ENCODE measurements at regions not wholly inside any gene's neighbourhood (a gene's known extent, or its start where the extent isn't known, plus 50 kb on each side); places are given as distances from the start of the nearest gene placed in this dataset.

GRCh38 chr1:75023005-75023404 lies 111.2 kb upstream of the LHX8 start:
- no peak overlapping the region for H2AFZ ChIP-seq (ENCODE audit: low read length)
- no peaks in the 10 kb centered on the region for H3F3A ChIP-seq (ENCODE audit: insufficient read depth, low read length)
- no peaks in the 10 kb centered on the region for H3K27me3 ChIP-seq (ENCODE audit: insufficient read depth, low read length)
- no peak overlapping the region for H3K9ac ChIP-seq (ENCODE audit: low read length)
- no peaks in the 10 kb centered on the region; the same call in 1 of the 2 replicates for H3K9me2 ChIP-seq (ENCODE audit: low read depth, low read length)
- no peak overlapping the region for H3K4me3 ChIP-seq (ENCODE audit: low read depth, low read length, poor library complexity, severe bottlenecking)
- H3K4me1 ChIP-seq (ENCODE audit: insufficient read depth, low read length, severe bottlenecking) = no peaks in the 10 kb centered on the region
- TF ChIP-seq EZH2 (IDR thresholded peaks at IDR 0.05; ENCODE audit: borderline replicate concordance, low read length) = no peak
- TF ChIP-seq, protein P1, sequence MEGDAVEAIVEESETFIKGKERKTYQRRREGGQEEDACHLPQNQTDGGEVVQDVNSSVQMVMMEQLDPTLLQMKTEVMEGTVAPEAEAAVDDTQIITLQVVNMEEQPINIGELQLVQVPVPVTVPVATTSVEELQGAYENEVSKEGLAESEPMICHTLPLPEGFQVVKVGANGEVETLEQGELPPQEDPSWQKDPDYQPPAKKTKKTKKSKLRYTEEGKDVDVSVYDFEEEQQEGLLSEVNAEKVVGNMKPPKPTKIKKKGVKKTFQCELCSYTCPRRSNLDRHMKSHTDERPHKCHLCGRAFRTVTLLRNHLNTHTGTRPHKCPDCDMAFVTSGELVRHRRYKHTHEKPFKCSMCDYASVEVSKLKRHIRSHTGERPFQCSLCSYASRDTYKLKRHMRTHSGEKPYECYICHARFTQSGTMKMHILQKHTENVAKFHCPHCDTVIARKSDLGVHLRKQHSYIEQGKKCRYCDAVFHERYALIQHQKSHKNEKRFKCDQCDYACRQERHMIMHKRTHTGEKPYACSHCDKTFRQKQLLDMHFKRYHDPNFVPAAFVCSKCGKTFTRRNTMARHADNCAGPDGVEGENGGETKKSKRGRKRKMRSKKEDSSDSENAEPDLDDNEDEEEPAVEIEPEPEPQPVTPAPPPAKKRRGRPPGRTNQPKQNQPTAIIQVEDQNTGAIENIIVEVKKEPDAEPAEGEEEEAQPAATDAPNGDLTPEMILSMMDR (IDR thresholded peaks at IDR 0.05; ENCODE audit: low read length) = no peak
- H3K79me2 ChIP-seq (ENCODE audit: insufficient read depth, low read length) = no peaks in the 10 kb centered on the region
- H4K20me1 ChIP-seq (ENCODE audit: insufficient read depth, low read length) = no peaks in the 10 kb centered on the region
- no peak overlapping the region for H3K4me2 ChIP-seq (ENCODE audit: low read length)
- no peaks in the 10 kb centered on the region for H3K9me3 ChIP-seq (ENCODE audit: low read length)
- H3K27ac ChIP-seq (ENCODE audit: low read depth, low read length, poor library complexity, severe bottlenecking) = no peak overlapping the region
- no peaks in the 10 kb centered on the region for H3K36me3 ChIP-seq (ENCODE audit: insufficient read depth, low read length)

DNA sequence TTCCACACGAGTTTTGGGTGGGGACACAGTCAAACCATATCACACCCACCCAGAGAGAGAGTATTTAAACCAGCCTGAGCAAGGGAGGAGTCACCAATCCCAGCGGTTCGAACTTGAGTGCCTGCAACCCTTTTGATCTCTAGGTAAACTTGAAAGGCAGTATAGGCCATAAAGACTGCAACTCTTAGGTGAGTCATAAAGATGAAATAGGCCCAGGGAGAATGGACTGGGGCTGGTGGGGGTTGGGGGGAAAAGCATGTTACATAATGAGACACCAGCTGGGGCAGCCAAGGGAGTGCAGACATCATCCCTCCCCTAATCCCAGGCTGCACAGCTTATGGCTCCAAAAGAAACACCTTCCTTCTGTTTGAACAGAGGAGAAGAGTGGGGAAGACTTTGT lies 99.8 kb upstream of the LHX8 start:
- Histone ChIP-seq H3K27me3 (ENCODE audit: insufficient read depth, low read length) (no peaks in the 10 kb centered on the region), H3K27ac (ENCODE audit: low read depth, low read length, poor library complexity, severe bottlenecking) (no peak overlapping the region), H2AFZ (ENCODE audit: low read length) (no peak overlapping the region), H3K79me2 (ENCODE audit: insufficient read depth, low read length) (no peaks in the 10 kb centered on the region), H4K20me1 (ENCODE audit: insufficient read depth, low read length) (no peaks in the 10 kb centered on the region), H3F3A (ENCODE audit: insufficient read depth, low read length) (no peaks in the 10 kb centered on the region), H3K36me3 (ENCODE audit: insufficient read depth, low read length) (no peaks in the 10 kb centered on the region), H3K9me2 (ENCODE audit: low read depth, low read length) (no peaks in the 10 kb centered on the region), H3K9ac (ENCODE audit: low read length) (no peak overlapping the region), H3K4me3 (ENCODE audit: low read depth, low read length, poor library complexity, severe bottlenecking) (no peak overlapping the region), H3K4me2 (ENCODE audit: low read length) (no peak overlapping the region), H3K9me3 (ENCODE audit: low read length) (no peaks in the 10 kb centered on the region), H3K4me1 (ENCODE audit: insufficient read depth, low read length, severe bottlenecking) (no peaks in the 10 kb centered on the region)
- TF ChIP-seq, protein P1 (IDR thresholded peaks at IDR 0.05; ENCODE audit: low read length) = no peak
- no peak for TF ChIP-seq EZH2 (IDR thresholded peaks at IDR 0.05; ENCODE audit: borderline replicate concordance, low read length)

- Histone ChIP-seq H3K27ac (ENCODE audit: low read depth, low read length, poor library complexity, severe bottlenecking) (no peak overlapping the region), H2AFZ (ENCODE audit: low read length) (no peak overlapping the region), H3K4me3 (ENCODE audit: low read depth, low read length, poor library complexity, severe bottlenecking) (no peak overlapping the region), H3K4me2 (ENCODE audit: low read length) (no peak overlapping the region), H3K79me2 (ENCODE audit: insufficient read depth, low read length) (no peaks in the 10 kb centered on the region), H3K4me1 (ENCODE audit: insufficient read depth, low read length, severe bottlenecking) (no peaks in the 10 kb centered on the region), H3K27me3 (ENCODE audit: insufficient read depth, low read length) (no peaks in the 10 kb centered on the region), H3K9me3 (ENCODE audit: low read length) (no peaks in the 10 kb centered on the region), H3K9me2 (ENCODE audit: low read depth, low read length) (no peaks in the 10 kb centered on the region), H3K36me3 (ENCODE audit: insufficient read depth, low read length) (no peaks in the 10 kb centered on the region), H4K20me1 (ENCODE audit: insufficient read depth, low read length) (no peaks in the 10 kb centered on the region), H3F3A (ENCODE audit: insufficient read depth, low read length) (no peaks in the 10 kb centered on the region), H3K9ac (ENCODE audit: low read length) (no peak overlapping the region)
- TF ChIP-seq, protein P1 (IDR thresholded peaks at IDR 0.05; ENCODE audit: low read length) = no peak
- TF ChIP-seq EZH2 (IDR thresholded peaks at IDR 0.05; ENCODE audit: borderline replicate concordance, low read length) = no peak
These were observed 98.7 kb upstream of the LHX8 start for GRCh38 chr1:75035536-75035935.
